GM19463 (cell line): ENCODE measurements at regions not wholly inside any gene's neighbourhood (a gene's known extent, or its start where the extent isn't known, plus 50 kb on each side); places are given as distances from the start of the nearest gene placed in this dataset.

Source experiments
- ATAC-seq: cut with Tn5 transposase; IDR thresholded peaks from one replicate; pipeline ENCODE4 v1.9.1; 2021; ENCODE audit warnings: mild to moderate bottlenecking, moderate library complexity; ENCODE audit not compliant: unreplicated experiment

DNA sequence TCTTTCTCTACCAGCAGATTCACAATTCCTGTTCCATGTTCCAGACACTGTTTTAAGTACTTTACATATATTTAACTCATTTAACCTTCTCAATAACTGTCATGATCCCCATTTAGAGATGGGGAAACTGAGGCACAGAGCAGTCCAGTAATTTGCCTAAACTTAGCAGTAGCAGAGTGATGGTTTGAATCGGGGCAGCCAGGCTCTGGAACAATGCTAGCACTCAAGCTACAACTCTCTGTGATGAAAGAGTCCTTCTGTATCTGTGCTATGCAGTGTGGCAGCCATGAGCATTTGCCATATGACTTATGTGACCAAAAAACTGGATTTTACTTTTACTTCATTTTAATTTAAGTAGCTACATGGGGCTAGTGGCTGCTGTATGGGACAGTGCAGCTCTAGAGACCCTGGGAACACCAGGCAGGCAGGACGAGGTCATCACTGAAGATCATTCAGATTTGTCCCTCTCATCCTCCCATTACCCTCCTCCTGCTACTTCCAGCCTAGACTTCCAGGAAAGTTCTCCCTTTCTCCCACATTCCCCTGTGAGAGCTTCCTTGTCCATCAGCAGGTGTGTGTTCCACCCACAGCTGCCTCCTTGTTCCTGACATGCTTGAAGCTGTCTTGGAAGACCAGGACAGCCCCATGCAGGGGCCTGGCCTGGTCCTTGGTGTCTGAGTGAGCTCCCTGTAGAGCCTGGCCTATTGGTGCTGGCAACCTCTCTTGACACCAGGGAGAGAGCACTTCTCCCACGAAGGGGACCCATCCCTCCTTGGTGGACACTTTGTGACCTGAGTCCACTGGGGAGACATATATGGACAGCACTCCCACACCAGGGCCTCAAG, 157.0 kb downstream of the MRPL14 start:
- ATAC-seq = no peak

DNA sequence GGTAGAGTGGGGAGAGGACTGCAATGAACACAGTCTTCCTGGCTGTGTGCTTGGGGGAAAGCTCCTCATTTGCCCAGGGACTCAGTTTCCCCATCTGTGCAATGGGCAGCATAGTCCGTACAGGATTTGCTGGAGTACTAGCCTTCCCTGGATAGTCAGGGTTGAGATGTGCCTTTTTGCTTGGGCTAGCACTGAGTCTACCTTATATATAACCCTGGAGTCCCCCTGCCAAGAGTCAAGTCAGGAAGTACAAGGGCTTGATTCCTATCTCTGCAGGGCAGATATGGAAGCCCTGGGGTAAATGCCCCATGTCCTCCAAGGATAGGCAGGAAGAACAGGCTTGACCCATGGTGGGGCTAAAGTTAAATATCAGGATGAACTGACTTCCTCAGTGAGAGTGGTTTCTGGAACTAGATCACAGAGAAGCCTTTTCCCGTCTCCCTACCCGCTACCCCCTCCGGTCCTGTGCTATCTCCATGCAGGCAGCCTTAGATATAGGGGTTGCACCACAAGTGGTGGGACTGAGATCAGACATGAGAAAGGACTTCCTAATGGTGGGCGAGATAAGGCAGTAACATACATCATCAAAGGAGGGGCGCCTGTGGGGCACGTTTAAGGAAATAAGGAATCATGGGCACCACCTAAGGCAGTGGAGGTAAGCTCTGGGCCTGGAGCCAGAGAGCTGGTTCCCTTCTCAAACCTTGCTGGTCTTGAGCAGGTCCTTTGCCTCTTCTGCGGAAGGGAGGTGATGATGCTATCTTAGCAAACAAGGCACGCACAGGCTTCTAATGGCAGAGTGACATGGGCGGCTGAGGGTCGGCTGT, 157.9 kb downstream of the MRPL14 start:
- ATAC-seq = no peak

DNA sequence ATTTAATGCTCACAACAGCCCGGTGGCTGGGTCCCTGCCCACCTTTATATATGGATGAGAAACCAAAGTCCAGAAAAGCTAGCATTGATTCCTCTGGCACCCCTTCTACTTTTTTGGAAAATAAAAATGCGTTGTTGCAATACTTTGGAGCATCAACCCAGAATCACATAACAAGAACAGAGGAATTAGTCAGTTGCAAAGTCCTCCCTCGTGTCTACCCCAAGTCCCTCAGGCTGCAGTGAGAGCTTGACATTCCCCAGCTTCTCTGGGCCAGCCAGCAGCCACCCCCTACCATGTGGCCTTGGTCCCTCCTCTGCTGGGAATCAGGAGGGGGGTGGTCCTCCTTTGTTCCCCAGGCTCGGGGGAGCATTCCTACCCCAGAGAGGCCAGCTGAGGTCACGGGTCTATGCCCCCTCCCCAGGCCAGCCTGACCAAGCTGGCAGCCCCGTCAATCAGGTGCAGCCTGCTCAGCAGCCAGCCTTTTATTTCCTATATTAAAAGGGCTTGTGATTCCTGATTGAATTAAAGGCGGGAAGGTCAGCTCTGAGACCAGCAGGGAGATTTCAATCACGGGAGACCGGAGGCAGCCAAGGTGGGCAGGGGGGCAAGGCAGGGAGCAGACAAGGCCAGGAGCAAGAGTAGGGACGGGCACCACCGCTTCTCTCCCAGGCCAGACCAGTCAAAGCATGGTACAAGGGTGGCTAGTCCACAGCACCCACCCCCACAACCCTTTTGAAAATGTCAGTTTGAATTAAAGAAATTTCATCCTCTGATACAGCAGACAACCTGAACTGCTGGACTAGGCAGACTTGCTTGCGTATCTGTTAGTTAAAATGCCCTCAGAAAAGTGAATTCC, 158.9 kb downstream of the MRPL14 start:
- ATAC-seq = no peak

- ATAC-seq = no peak
Measured at GRCh38 chr6:43967719-43968091, 159.5 kb downstream of the MRPL14 start.

DNA sequence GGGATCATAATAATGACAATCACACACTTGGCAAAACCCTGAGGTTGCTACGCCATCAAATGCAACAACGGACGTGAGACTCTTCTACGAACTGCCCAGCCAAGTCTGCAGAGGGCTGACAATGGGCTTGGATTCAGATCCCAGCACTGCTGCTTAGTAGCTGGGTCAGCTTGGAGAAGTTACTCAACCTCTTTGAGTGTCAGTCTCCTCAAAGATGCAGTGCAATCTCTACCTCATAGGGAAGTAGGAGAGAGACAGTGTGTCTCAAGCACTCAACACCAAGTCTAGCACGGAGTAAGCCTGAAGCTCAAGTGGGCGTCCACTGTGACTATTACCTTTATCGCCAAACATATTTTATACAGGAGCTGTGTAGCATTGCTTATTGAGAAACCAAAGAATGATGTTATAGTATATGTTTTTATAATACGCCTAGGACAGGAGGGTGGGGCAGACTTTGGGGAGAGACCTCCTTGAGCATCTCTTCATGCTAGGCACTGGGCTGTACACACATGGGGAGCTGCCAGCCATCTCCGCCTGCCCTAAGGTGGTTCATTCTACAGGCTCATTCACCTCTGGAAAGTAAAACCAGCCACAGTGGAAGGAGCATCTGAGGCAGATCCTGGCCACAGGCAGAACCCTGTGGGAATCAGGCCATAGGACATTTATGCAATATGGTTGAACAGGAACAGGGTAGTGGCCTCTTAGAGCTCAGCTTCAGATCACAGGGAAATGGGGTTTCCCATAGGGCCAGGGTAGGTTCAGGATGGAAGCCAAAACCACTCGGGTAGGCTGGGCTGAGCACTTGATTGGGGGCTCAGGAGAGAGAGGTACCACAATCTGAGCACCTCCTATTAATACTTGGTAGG, 160.2 kb downstream of the MRPL14 start:
- no peak for ATAC-seq

DNA sequence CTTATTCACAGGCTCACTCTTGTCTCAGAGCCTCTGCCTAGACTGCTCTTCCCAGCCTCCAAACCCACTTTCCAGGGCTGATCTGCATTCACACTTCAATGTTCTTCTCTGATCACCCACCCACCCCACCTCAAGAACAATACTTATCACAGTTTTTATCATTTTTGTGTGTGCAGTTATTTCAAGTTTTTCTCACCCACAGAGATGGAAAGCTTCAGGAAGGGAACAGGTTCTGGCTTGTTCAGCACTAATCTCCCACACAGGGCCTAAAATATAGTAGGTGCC, 160.9 kb downstream of the MRPL14 start:
- ATAC-seq = no peak

GRCh38 chr6:43965628-43966373, 161.5 kb downstream of the MRPL14 start:
- no peak for ATAC-seq

- ATAC-seq = no peak
Measured at GRCh38 chr6:43964659-43965570, 162.3 kb downstream of the MRPL14 start.

- no peak for ATAC-seq
Measured at GRCh38 chr6:43963877-43964658, 163.2 kb downstream of the MRPL14 start.

DNA sequence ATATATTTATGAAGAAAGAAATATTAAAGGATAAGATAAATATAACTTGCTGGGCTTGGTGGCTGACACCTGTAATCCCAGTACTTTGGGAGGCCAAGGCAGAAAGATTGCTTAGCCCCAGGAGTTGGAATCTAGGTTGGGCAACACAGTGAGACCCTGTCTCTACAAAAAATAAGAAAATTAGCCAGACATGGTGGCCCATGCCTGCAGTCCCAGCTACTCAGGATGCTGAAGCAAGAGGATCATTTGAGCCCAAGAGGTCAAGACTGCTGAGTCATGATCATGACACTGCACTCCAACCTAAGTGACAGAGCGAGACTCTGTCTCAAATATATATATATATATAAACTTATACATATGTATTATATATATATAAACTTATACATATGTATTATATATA, 164.0 kb downstream of the MRPL14 start:
- ATAC-seq = no peak

GRCh38 chr6:43962458-43962857, 164.8 kb downstream of the MRPL14 start:
- no peak for ATAC-seq

DNA sequence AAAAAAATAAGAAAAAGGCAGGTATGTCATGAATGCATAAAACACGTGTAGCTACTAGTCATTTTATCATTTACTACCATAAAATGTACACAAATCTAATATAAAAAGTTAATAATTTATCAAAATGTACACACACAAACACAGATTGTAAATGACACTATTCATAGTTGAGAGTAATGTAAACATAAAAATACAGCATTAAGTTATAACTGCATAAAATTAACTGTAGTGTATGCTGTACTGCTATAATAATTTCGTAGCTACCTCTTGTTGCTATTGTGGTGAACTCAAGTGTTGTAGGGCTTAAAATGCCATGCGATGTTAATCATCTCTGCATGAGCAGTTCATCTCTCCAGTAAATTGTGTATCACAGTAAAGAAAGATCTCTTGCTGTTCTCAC, 170.0 kb downstream of the MRPL14 start:
- ATAC-seq = no peak

DNA sequence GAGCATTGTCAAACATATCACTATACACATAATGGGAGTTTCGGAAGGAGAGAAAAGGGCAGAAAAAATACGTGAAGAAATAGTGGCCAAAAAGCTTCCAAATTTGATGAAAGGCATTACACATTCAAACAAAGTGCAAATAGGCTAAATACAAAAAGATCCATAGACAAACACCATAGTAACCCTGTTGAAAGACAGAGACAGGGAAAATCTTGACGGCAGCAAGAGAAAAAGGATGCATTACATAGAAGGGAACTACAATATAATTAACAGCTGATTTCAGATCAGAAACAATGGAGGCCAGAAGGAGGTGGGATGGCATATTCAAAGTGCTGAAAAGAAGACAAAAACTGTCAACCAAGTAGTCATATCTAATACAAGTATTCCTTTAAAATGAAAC, 170.8 kb downstream of the MRPL14 start:
- ATAC-seq = no peak

GRCh38 chr6:43954311-43955131, 172.7 kb downstream of the MRPL14 start:
- ATAC-seq = no peak

- no peak for ATAC-seq
Measured at GRCh38 chr6:43953794-43954310, 173.4 kb downstream of the MRPL14 start.

DNA sequence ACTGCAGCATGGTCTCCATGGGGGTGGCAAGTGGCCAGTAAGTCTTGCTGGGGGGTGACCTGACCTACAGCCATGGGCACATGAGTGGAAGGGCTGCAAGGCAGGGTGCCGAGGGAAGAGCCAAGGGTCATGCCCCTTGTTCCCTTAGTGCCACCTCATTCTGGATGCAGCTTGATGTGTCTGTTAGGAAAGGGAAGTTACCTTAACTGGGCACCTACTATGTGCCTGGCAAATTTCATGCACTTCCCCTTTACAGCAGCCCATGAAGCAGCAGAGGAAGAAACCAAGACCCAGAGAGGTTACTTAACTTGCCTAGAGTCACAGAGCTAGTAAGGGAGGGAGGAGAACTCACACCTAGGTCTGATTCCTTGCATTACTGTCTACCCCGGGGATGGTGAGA, 174.0 kb downstream of the MRPL14 start:
- ATAC-seq = no peak

DNA sequence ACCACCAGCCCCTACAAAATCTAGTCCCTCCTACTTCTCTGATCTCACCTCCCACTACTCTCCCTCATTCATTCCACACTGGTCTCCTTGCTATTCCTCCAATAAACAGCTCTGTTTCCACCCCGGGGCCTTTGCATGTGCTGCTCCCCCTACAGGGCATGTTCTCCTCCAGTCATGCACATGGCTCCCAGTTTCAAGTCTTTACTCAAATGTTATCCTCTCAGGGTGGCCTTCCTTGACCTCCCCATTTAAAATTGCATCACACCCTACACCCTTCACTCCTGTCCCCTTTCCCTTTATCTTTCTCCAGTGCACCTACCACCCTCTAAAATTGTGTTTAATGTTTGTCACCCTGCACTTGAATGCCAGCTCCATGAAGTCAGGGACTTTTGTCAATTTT, 174.5 kb downstream of the MRPL14 start:
- no peak for ATAC-seq
